DOHH2 (cell line): ENCODE measurements at regions not wholly inside any gene's neighbourhood (a gene's known extent, or its start where the extent isn't known, plus 50 kb on each side); places are given as distances from the start of the nearest gene placed in this dataset.
"Not testable (repeated sequence)": the region's sequence is repeated elsewhere in the genome, so short reads cannot be mapped to it uniquely, and the experiment has no call there.

Source experiments
- H3F3A ChIP-seq: fragments of 200-600 bp; sonication (generic), shearing (Covaris generic); 2 replicates; pipeline ENCODE4 v1.6.0; 2016; ENCODE audit warnings: antibody characterized with exemption, mild to moderate bottlenecking; ENCODE audit not compliant: control insufficient read depth, insufficient read depth
- H3K27ac ChIP-seq: fragments of 200-600 bp; sonication (generic); 2 replicates; pipeline ENCODE4 v1.5.1; 2014; ENCODE audit warnings: low read depth, mild to moderate bottlenecking, low read length, moderate library complexity
- H3K27me3 ChIP-seq: fragments of 200-600 bp; sonication (generic); 2 replicates; pipeline ENCODE4 v1.6.1; 2014; ENCODE audit warnings: mild to moderate bottlenecking, low read length, mixed read lengths; ENCODE audit not compliant: control insufficient read depth
- H3K36me3 ChIP-seq: fragments of 200-600 bp; sonication (generic); 2 replicates; pipeline ENCODE4 v1.6.1; 2014; ENCODE audit warnings: mild to moderate bottlenecking, low read length, moderate library complexity, mixed read lengths; ENCODE audit not compliant: control insufficient read depth
- H3K4me1 ChIP-seq: fragments of 200-600 bp; sonication (generic); 2 replicates; pipeline ENCODE4 v1.6.1; 2014; ENCODE audit warnings: mild to moderate bottlenecking, low read length, mixed read lengths; ENCODE audit not compliant: control insufficient read depth
- H3K4me2 ChIP-seq: fragments of 200-600 bp; sonication (generic); 2 replicates; pipeline ENCODE4 v1.6.0; 2014; ENCODE audit warnings: mild to moderate bottlenecking, low read length, moderate library complexity
- H3K4me3 ChIP-seq: fragments of 200-600 bp; sonication (generic); 2 replicates; pipeline ENCODE4 v1.5.1; 2014; ENCODE audit warnings: mild to moderate bottlenecking, low read length, mixed read lengths
- H3K79me2 ChIP-seq: fragments of 200-600 bp; sonication (generic); 2 replicates; pipeline ENCODE4 v1.6.1; 2014; ENCODE audit warnings: mild to moderate bottlenecking, low read length, mixed read lengths; ENCODE audit not compliant: control insufficient read depth
- H3K9me2 ChIP-seq: fragments of 200-600 bp; sonication (generic); replicated peaks from 2 replicates; pipeline ENCODE4 v1.6.1; 2014; ENCODE audit warnings: mild to moderate bottlenecking, low read length, mixed read lengths; ENCODE audit not compliant: control insufficient read depth
- H3K9me3 ChIP-seq: fragments of 200-600 bp; sonication (generic); 2 replicates; pipeline ENCODE4 v1.6.1; 2014; ENCODE audit warnings: antibody characterized with exemption, low read length, mixed read lengths; ENCODE audit not compliant: control insufficient read depth, insufficient read depth
- H4K20me1 ChIP-seq: fragments of 200-600 bp; sonication (generic); 2 replicates; pipeline ENCODE4 v1.6.0; 2014; ENCODE audit warnings: low read depth, mild to moderate bottlenecking, antibody characterized with exemption, low read length, moderate library complexity; ENCODE audit not compliant: control insufficient read depth, insufficient read depth

DNA sequence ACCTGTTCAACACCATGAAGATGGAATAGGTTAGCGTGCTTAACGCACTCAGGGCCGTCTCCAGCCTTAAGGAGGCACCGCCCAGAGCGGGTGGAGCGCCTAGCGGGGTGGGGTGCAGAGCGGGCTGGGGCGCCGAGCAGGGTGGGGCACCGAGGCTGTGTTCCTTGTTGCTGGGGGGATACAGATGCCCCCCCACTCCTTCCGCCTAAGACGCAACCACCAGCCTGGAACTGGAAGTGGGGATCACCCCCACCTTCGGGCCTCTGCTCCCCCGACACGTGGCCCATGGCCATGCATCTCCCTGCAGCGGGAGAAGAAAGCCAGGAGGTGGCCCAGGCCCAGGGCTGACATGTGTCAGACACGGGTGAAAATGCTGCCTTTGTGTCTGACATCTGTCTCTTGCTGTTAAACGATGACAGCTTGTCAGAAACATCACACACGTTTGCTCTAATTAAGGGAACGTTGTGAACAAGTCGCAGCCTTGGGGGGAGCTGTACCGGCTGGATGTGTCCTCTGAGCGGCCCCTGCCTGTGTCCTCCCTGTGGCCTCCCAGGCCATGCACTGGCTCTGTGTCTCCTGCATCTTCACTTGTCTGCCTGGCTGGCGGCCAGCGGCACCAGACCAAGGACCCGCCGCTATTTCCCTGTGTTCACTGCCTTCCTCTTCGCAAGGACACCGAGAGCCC lies 192.5 kb downstream of the LAT start:
- not testable (repeated sequence) for H3K27me3 ChIP-seq, H3K9me3 ChIP-seq, H3K4me2 ChIP-seq, H3K79me2 ChIP-seq, H3F3A ChIP-seq, H3K27ac ChIP-seq, H3K9me2 ChIP-seq, H4K20me1 ChIP-seq, H3K4me1 ChIP-seq, H3K4me3 ChIP-seq, H3K36me3 ChIP-seq

DNA sequence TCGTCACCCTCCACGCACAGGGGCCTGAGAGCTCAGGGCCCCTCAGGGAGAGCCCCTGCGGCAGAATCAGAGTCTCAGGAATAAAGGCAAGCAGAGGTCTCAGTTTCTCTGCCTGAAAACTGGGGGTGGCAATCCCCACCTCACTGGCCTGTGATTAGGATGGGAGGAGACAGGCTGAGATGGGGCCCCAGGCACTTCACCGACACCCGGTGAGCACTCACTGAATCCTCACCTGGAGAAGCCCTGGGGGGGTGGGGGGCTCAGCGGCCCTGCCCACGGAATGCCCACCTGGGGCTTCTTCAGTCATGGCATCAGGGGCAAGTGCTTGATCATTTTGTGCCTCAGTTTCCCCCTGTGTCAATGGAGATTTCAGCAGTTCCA lies 192.0 kb downstream of the LAT start:
- not testable (repeated sequence) for H3K79me2 ChIP-seq, H3F3A ChIP-seq, H3K4me1 ChIP-seq, H3K9me2 ChIP-seq, H4K20me1 ChIP-seq, H3K27ac ChIP-seq, H3K4me2 ChIP-seq, H3K4me3 ChIP-seq, H3K27me3 ChIP-seq, H3K36me3 ChIP-seq, H3K9me3 ChIP-seq

DNA sequence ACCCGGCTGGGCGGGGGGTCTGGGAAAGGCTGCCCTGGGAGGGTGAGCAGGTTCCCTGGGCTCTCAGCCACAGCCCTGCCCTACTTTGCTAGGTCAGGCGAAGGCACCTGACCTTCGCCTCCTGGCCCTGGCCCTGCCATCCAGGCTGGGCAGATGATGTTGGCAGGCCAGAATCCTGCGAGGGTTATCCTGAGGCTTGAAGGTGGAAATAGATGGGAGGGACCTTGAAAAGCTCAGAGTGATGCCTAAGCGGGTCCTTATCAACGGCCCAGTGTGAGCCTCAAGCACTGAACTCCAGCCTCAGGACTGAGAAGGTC lies 191.3 kb downstream of the LAT start:
- not testable (repeated sequence) for H3K9me2 ChIP-seq, H3K36me3 ChIP-seq, H3K79me2 ChIP-seq, H4K20me1 ChIP-seq, H3K27ac ChIP-seq, H3K4me2 ChIP-seq, H3K4me1 ChIP-seq, H3F3A ChIP-seq, H3K9me3 ChIP-seq, H3K4me3 ChIP-seq, H3K27me3 ChIP-seq

DNA sequence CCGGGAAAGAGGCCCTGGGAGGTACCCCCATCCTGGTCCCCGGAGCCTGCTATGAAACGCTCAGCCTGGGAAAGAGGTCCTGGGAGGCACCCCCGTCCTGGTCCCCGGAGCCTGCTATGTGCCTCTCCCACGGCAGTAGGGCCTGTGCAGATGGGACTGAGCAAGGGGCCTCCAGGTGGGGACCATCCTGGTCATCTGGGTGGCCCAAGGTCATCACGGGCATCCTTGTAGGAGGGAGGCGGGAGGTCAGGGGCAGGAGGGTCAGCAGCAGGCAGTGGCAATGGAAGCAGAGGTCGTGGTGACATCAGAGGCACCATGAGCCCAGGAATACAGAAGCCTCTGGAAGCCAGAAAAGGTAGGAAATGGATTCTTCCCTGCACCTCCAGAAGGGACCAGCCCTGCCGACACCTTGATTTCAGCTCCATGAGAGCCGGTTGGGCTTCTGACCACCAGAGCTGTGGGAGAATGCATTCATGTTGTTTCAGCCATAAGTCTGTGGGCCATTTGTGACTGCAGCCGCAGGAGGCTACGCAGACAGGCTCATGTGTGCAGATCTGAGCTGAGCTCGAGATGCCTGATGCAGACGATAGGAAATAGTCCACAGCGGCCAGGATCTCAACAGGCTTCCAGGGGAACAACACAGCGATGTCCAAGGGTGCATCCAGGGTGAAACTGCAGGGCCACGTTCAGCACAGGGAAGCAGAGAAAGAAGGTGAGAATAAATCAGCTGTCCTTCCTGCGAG lies 190.7 kb downstream of the LAT start:
- not testable (repeated sequence) for H3K4me1 ChIP-seq, H3K9me2 ChIP-seq

DNA sequence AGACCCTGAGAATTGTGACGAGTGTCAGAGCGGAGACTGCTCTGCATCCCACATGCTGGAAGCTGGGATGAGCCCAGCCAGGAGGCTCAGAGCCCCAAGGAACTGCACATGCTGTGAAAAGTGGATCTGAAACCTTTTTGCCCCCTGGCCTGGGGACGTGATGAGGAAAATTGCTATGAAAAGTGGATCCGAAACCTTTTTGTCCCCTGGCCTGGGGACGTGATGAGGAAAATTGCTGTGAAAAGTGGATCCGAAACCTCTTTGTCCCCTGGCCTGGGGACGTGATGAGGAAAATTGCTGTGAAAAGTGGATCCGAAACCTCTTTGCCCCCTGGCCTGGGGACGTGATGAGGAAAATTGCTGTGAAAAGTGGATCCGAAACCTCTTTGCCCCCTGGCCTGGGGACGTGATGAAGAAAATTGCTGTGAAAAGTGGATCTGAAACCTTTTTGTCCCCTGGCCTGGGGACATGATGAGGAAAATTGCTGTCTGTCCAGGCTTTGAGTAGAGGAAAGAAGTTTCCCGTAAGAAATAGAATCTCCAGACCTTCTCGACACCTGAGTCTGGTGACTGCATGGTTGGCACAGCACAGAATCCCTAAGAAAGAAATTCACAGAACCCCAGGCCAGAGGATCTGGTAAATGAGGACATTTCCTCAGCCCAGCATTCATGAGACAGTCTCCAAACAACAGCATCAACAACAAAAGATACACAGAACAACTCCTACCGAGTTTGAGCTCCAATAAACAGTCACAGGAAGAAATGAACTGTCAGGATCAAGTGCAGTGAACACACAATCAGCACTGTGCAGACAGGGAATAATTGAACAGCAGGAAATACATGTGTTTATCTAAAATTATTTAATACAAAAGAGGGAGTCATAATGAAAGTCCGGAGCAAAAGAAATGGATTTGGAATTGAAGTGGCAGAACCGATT lies 188.8 kb downstream of the LAT start:
- not testable (repeated sequence) for H3K27ac ChIP-seq, H3K4me3 ChIP-seq, H3K4me2 ChIP-seq, H3F3A ChIP-seq, H3K79me2 ChIP-seq, H3K36me3 ChIP-seq, H3K9me3 ChIP-seq, H3K27me3 ChIP-seq, H3K9me2 ChIP-seq, H4K20me1 ChIP-seq, H3K4me1 ChIP-seq

More for the DNA sequence above, 190.7 kb downstream of the LAT start:
- H3F3A ChIP-seq, H3K79me2 ChIP-seq, H3K27ac ChIP-seq, H3K36me3 ChIP-seq, H4K20me1 ChIP-seq, H3K9me3 ChIP-seq, H3K4me3 ChIP-seq, H3K4me2 ChIP-seq, H3K27me3 ChIP-seq: not testable (repeated sequence)

DNA sequence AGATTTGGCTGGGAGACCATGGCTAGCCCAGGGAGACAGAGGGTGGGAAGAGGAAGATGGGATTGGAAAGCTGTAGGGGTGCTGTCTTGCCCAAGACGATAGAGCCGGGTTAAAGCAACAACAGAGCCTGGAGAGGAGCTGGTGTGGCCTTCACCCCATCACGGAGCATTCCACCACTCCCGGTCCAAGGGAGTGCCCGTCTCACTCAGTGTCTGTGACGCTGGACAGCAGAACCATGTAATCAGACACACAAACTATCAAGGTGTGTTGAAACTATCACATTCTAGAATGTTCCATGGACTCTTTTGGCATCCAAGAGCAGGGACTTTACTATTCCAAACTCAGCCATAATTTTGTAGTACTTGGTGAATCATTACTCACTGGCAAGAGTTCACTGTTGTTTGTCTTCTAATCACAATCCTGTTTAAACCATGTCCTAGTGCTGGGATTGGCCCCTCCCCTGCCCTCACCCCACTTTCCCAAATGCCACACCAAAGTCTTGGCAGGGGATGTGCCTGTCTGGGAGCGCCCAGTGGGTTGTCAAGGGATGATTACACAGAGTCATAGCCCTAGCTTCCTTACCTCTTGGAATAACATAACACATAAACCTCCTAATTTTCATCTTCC lies 187.4 kb downstream of the LAT start:
- not testable (repeated sequence) for H3F3A ChIP-seq, H3K79me2 ChIP-seq, H4K20me1 ChIP-seq, H3K9me3 ChIP-seq, H3K4me2 ChIP-seq, H3K36me3 ChIP-seq, H3K27me3 ChIP-seq, H3K27ac ChIP-seq, H3K4me3 ChIP-seq, H3K4me1 ChIP-seq, H3K9me2 ChIP-seq

DNA sequence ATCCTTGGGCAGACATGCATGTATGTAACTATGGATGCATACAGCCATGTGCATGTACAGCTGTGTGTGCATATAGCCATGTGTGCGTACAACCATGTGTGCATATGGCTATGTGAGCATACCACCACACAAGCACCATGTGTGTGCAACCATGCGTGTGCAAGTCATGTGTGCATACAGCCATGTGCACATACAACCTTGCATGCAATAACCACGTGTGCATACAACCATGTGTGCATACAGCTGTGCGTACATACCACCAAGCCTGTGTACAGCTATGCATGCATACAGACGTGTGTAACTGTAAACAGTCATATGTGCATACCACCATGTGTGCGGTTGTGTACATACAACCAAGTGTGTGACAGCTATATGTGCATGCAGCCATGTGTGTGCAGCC lies 186.4 kb downstream of the LAT start:
- not testable (repeated sequence) for H3K27ac ChIP-seq, H3K4me3 ChIP-seq, H3K9me2 ChIP-seq, H3F3A ChIP-seq, H3K27me3 ChIP-seq, H3K4me2 ChIP-seq, H3K36me3 ChIP-seq, H3K79me2 ChIP-seq, H3K4me1 ChIP-seq, H3K9me3 ChIP-seq, H4K20me1 ChIP-seq
